K562 (cell line): ENCODE measurements at regions not wholly inside any gene's neighbourhood (a gene's known extent, or its start where the extent isn't known, plus 50 kb on each side); places are given as distances from the start of the nearest gene placed in this dataset.

Source experiments
- ATAC-seq: fragments of 200-7000 bp; cut with Tn5 transposase; 3 replicates; pipeline ENCODE4 v1.9.1; 2020; ENCODE audit warnings: moderate library complexity
- BruUV-seq: library from RNA; stranded (reverse); fragments of 400-500 nt; replicated peaks from 2 replicates; lab custom pipeline; 2021; lab: Mats Ljungman, UMichigan
- CTCF ChIA-PET: fragments of 300-600 bp; formaldehyde crosslinking; extraction: SDS; loops from one replicate; lab custom pipeline; 2021; ENCODE audit warnings: low intra/inter-chr PET ratio; lab: Yijun Ruan, JAX
- POLR2A ChIA-PET: fragments of 300-600, 350-650 bp; sonication (Branson Sonifier 250); formaldehyde crosslinking; extraction: SDS; loops from one replicate; lab custom pipeline; 2021; ENCODE audit warnings: antibody characterized with exemption, inconsistent platforms; lab: Yijun Ruan, JAX
- DNase-seq, 4 experiments: peaks; one replicate each; pipeline versions ENCODE4 v3.0.0 to v3.0.0-alpha.2; 2011 to 2018; ENCODE audit warnings: low spot score in 3 of 4, mixed read lengths in 3 of 4; ENCODE audit errors: extremely low read depth in 1 of 4
- FAIRE-seq: peaks from 2 replicates; lab custom pipeline; 2011; peaks lifted over from hg19 to GRCh38; lab: Jason Lieb, UNC
- H2AFZ ChIP-seq: 2 replicates; pipeline ENCODE4 v1.6.0; 2011; ENCODE audit warnings: low read depth, low read length, control low read depth, inconsistent platforms
- H3K27ac ChIP-seq: fragments of 200-600 bp; 3 replicates; pipeline ENCODE4 v1.8.0; 2011; ENCODE audit warnings: low read depth, mild to moderate bottlenecking, control low read depth, inconsistent platforms, low read length, moderate library complexity, mixed read lengths; ENCODE audit errors: extremely low read depth
- H3K27me3 ChIP-seq, 2 experiments: fragments of 300-600 bp in 1 of 2; 2 replicates in 1 of 2; 3 replicates in 1 of 2; pipeline versions ENCODE4 v1.6.0 to v1.8.0; 2011; ENCODE audit warnings: inconsistent platforms in 2 of 2, low read length in 2 of 2, mild to moderate bottlenecking in 1 of 2, mixed read lengths in 1 of 2, moderate library complexity in 1 of 2; ENCODE audit not compliant: control insufficient read depth in 2 of 2, insufficient read depth in 2 of 2
- H3K36me3 ChIP-seq: fragments of 300-600 bp; 3 replicates; pipeline ENCODE4 v1.8.0; 2011; ENCODE audit warnings: mild to moderate bottlenecking, low read length, inconsistent platforms; ENCODE audit not compliant: control insufficient read depth, insufficient read depth
- H3K4me1 ChIP-seq, 2 experiments: fragments of 200-600 bp in 1 of 2; replicated peaks in 1 of 2; 2 replicates in 1 of 2; 3 replicates in 1 of 2; pipeline versions ENCODE4 v1.5.1 to v1.8.0; 2011; ENCODE audit warnings: inconsistent platforms in 2 of 2, low read length in 2 of 2, mild to moderate bottlenecking in 1 of 2, mixed read lengths in 1 of 2, moderate library complexity in 1 of 2; ENCODE audit not compliant: control insufficient read depth in 2 of 2, insufficient read depth in 2 of 2
- H3K4me2 ChIP-seq: 2 replicates; pipeline ENCODE4 v1.6.1; 2011; ENCODE audit warnings: low read length, control low read depth, inconsistent platforms, mixed read lengths; ENCODE audit not compliant: insufficient read depth
- H3K4me3 ChIP-seq: fragments of 200-600 bp; sonication (generic), shearing (Covaris generic); 2 replicates; pipeline ENCODE4 v1.5.1; 2016; ENCODE audit warnings: control low read depth, inconsistent platforms
- H3K79me2 ChIP-seq: fragments of 200-600 bp; 3 replicates; pipeline ENCODE4 v1.8.0; 2011; ENCODE audit warnings: low read length, inconsistent platforms; ENCODE audit not compliant: control insufficient read depth, insufficient read depth
- H3K9ac ChIP-seq, 2 experiments: 2 replicates each; pipeline versions ENCODE4 v1.6.0 to v1.6.1; 2011; ENCODE audit warnings: low read depth in 2 of 2, low read length in 2 of 2, control low read depth in 1 of 2, inconsistent platforms in 1 of 2, mild to moderate bottlenecking in 1 of 2, mixed read lengths in 1 of 2; ENCODE audit not compliant: insufficient read depth in 1 of 2
- H3K9me1 ChIP-seq: one replicate; pipeline ENCODE4 v1.6.0; 2011; ENCODE audit warnings: inconsistent platforms, mild to moderate bottlenecking, low read length, moderate library complexity; ENCODE audit not compliant: control insufficient read depth, insufficient read depth
- H3K9me3 ChIP-seq: replicated peaks from 2 replicates; pipeline ENCODE4 v1.5.1; 2011; ENCODE audit warnings: low read depth, low read length, inconsistent platforms; ENCODE audit not compliant: control insufficient read depth, insufficient read depth
- H4K20me1 ChIP-seq: replicated peaks from 2 replicates; pipeline ENCODE4 v1.6.1; 2011; ENCODE audit warnings: low read length, inconsistent platforms, mixed read lengths; ENCODE audit not compliant: control insufficient read depth, insufficient read depth
- ELF1 ChIP-seq: fragments of 200-800 bp; sonication (Bioruptor generic); IDR thresholded peaks from 2 replicates; pipeline ENCODE4 v1.6.1; 2016; ENCODE audit warnings: missing genetic modification characterization, missing compliant biosample characterization
- ID3 ChIP-seq, 2 experiments: fragments of 250-450 bp in 1 of 2; fragments of 450-650 bp in 1 of 2; sonication (Bioruptor Pico) in 1 of 2; IDR thresholded peaks; 2 replicates each; pipeline versions ENCODE4 v1.6.1 to v1.8.0; 2016 to 2021; ENCODE audit warnings: mild to moderate bottlenecking in 2 of 2, moderate library complexity in 2 of 2, missing compliant biosample characterization in 1 of 2, missing genetic modification characterization in 1 of 2
- MTA1 ChIP-seq: fragments of 450-650 bp; IDR thresholded peaks from 2 replicates; pipeline ENCODE4 v1.6.1; 2017; ENCODE audit warnings: borderline replicate concordance
- MXI1 ChIP-seq: IDR thresholded peaks from 2 replicates; pipeline ENCODE4 v1.6.1; 2011; ENCODE audit warnings: low read depth, mild to moderate bottlenecking, improper control_type of control experiment, low read length
- RB1 ChIP-seq: fragments of 450-650 bp; IDR thresholded peaks from 2 replicates; pipeline ENCODE4 v1.6.1; 2017; ENCODE audit warnings: low read depth, mild to moderate bottlenecking
- RUNX1 ChIP-seq: sonication (generic); IDR thresholded peaks from 2 replicates; pipeline ENCODE4 v1.6.1; 2016; ENCODE audit warnings: antibody characterized with exemption, low read depth
- SP1 ChIP-seq: sonication (generic); formaldehyde crosslinking; IDR thresholded peaks from 2 replicates; pipeline ENCODE4 v1.8.1; 2022; ENCODE audit warnings: mild to moderate bottlenecking, missing genetic modification reagents
- ZNF512 ChIP-seq: IDR thresholded peaks from 2 replicates; pipeline ENCODE4 v1.6.1; 2016; ENCODE audit warnings: missing genetic modification characterization, missing compliant biosample characterization
- WGBS: fragments of 100-300 bp; shearing (Covaris generic); methylation state at CpG from one replicate; pipeline ENCODE4 v1.1.6; 2016; ENCODE audit warnings: low coverage, mixed read lengths; ENCODE audit not compliant: insufficient coverage; ENCODE audit errors: missing lambda C conversion rate; 5-methylcytosine and 5-hydroxymethylcytosine counted together
- in situ Hi-C: fragments of 300-500 bp; cut with MboI; formaldehyde crosslinking; loops from 4 replicates; pipeline ENCODE4 v1.15.0; 2018; ENCODE audit warnings: inconsistent platforms, mixed read lengths
- intact Hi-C: fragments of 100-400 bp; cut with micrococcal nuclease; formaldehyde crosslinking; loops from 2 replicates; pipeline ENCODE4 v1.14.2; 2022

- no peak overlapping the region for H2AFZ ChIP-seq
- TF ChIP-seq RB1, result no peak
- no peak for TF ChIP-seq ELF1 (tag)
- TF ChIP-seq SP1, result no peak
- no peak for TF ChIP-seq MXI1
- no peak for TF ChIP-seq ID3 (CRISPR knock-in tag; IDR thresholded peaks at IDR 0.05)
- TF ChIP-seq ID3 (tag; IDR thresholded peaks at IDR 0.05), result no peak
- TF ChIP-seq RUNX1, result no peak
- TF ChIP-seq ZNF512 (tag), result no peak
- TF ChIP-seq MTA1, result no peak
- no peaks in the 10 kb centered on the region for H3K9me1 ChIP-seq
- intact Hi-C loops (no loop called here), in situ Hi-C loops (no loop called here)
- ChIA-PET CTCF (no interaction called here), POLR2A (no interaction called here)
- BruUV-seq, result no TSS peak
- no peaks in the 10 kb centered on the region for H3K27me3 ChIP-seq
- 0% methylated on average over 2 of the region's 2 CpGs for WGBS
- DNase-seq (no peak), FAIRE-seq (no peak), ATAC-seq (no peak)
- H3K4me2 ChIP-seq, result no peak overlapping the region
- H3K4me1 ChIP-seq, result no peaks in the 10 kb centered on the region
- H3K4me3 ChIP-seq, result no peak overlapping the region
- H3K9me3 ChIP-seq, result no peaks in the 10 kb centered on the region
- no peak overlapping the region for H3K9ac ChIP-seq
- H3K27ac ChIP-seq, result no peak overlapping the region
- H3K36me3 ChIP-seq, result no peaks in the 10 kb centered on the region
- no peaks in the 10 kb centered on the region for H4K20me1 ChIP-seq
- H3K79me2 ChIP-seq, result no peaks in the 10 kb centered on the region
Observed at GRCh38 chr12:28828318-28828717, 320.8 kb upstream of the FAR2 start.
